Stimulated activated CD4-positive, alpha-beta T cell treated with anti-CD3 and anti-CD28 coated beads, Interleukin-12 subunit alpha, Interleukin-12 subunit beta, amount 100 ng/mL, for 48 hours (primary cell): ENCODE measurements at regions not wholly inside any gene's neighbourhood (a gene's known extent, or its start where the extent isn't known, plus 50 kb on each side); places are given as distances from the start of the nearest gene placed in this dataset.
"Not testable (repeated sequence)": the region's sequence is repeated elsewhere in the genome, so short reads cannot be mapped to it uniquely, and the experiment has no call there.

Experiments
- DNase-seq, 3 donors: peaks; one replicate each; pipeline ENCODE4 v3.0.0-alpha.2; 2020; ENCODE audit warnings: low read depth in 2 of 3, low spot score in 1 of 3

- DNase-seq = no peak
Measured at GRCh38 chr13:33340631-33341030, 55.1 kb upstream of the STARD13 start.

- DNase-seq = no peak
Measured at GRCh38 chr13:33341861-33342452, 56.4 kb upstream of the STARD13 start.

GRCh38 chr13:33345842-33346241, 60.3 kb upstream of the STARD13 start:
- DNase-seq = no peak

- no peak for DNase-seq
Measured at GRCh38 chr13:33347861-33348260, 62.3 kb upstream of the STARD13 start.

GRCh38 chr13:33348366-33348765, 62.8 kb upstream of the STARD13 start:
- DNase-seq = no peak

GRCh38 chr13:33349288-33349985, 63.9 kb upstream of the STARD13 start:
- DNase-seq = no peak

- DNase-seq = peak in 1 of 3 donors; percentile 0
Measured at GRCh38 chr13:33349986-33350826, 64.7 kb upstream of the STARD13 start.

GRCh38 chr13:33351319-33351718, 65.8 kb upstream of the STARD13 start:
- DNase-seq = no peak

GRCh38 chr13:33352041-33352440, 66.5 kb upstream of the STARD13 start:
- no peak for DNase-seq

GRCh38 chr13:33352526-33352925, 67.0 kb upstream of the STARD13 start:
- DNase-seq = no peak

- DNase-seq = no peak
Measured at GRCh38 chr13:33353210-33353609, 67.7 kb upstream of the STARD13 start.

GRCh38 chr13:33353646-33354045, 68.1 kb upstream of the STARD13 start:
- no peak for DNase-seq

GRCh38 chr13:33355201-33355895, 69.8 kb upstream of the STARD13 start:
- DNase-seq = no peak

GRCh38 chr13:33358076-33358475, 72.5 kb upstream of the STARD13 start:
- DNase-seq = not testable (repeated sequence)

GRCh38 chr13:33362986-33363727, 77.6 kb upstream of the STARD13 start:
- no peak for DNase-seq

GRCh38 chr13:33364192-33364591, 78.6 kb upstream of the STARD13 start:
- no peak for DNase-seq

GRCh38 chr13:33366469-33367062, 81.0 kb upstream of the STARD13 start:
- DNase-seq = no peak

- DNase-seq = no peak
Measured at GRCh38 chr13:33367171-33367895, 81.8 kb upstream of the STARD13 start.

GRCh38 chr13:33367926-33368325, 82.4 kb upstream of the STARD13 start:
- DNase-seq = no peak

- DNase-seq = no peak
Measured at GRCh38 chr13:33369073-33369472, 83.5 kb upstream of the STARD13 start.
